OCI-LY3 (cell line): ENCODE measurements at regions not wholly inside any gene's neighbourhood (a gene's known extent, or its start where the extent isn't known, plus 50 kb on each side); places are given as distances from the start of the nearest gene placed in this dataset.

Source experiments
- EZH2phosphoT487 ChIP-seq: fragments of 200-600 bp; shearing (Covaris generic); IDR thresholded peaks from 2 replicates; pipeline ENCODE4 v1.6.1; 2018; ENCODE audit warnings: antibody characterized with exemption, mixed run types, low read depth
- TF ChIP-seq, protein P1 (sequence below): fragments of 200-600, 300-600 bp; sonication (generic); IDR thresholded peaks from 2 replicates; pipeline ENCODE4 v1.5.1; 2014; ENCODE audit warnings: antibody characterized with exemption, low read length, low read depth

GRCh38 chr21:18959817-18960216, 556.2 kb upstream of the TMPRSS15 start:
- TF ChIP-seq, protein P1, sequence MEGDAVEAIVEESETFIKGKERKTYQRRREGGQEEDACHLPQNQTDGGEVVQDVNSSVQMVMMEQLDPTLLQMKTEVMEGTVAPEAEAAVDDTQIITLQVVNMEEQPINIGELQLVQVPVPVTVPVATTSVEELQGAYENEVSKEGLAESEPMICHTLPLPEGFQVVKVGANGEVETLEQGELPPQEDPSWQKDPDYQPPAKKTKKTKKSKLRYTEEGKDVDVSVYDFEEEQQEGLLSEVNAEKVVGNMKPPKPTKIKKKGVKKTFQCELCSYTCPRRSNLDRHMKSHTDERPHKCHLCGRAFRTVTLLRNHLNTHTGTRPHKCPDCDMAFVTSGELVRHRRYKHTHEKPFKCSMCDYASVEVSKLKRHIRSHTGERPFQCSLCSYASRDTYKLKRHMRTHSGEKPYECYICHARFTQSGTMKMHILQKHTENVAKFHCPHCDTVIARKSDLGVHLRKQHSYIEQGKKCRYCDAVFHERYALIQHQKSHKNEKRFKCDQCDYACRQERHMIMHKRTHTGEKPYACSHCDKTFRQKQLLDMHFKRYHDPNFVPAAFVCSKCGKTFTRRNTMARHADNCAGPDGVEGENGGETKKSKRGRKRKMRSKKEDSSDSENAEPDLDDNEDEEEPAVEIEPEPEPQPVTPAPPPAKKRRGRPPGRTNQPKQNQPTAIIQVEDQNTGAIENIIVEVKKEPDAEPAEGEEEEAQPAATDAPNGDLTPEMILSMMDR: no peak
- TF ChIP-seq EZH2phosphoT487: no peak
